NCI-H146 treated with DMSO at 0.1 percent for 48 hours (cell line): ENCODE measurements at regions not wholly inside any gene's neighbourhood (a gene's known extent, or its start where the extent isn't known, plus 50 kb on each side); places are given as distances from the start of the nearest gene placed in this dataset.
A peak's percentile ranks its signal among the peaks of the same experiment; 100 is the strongest.

Experiments
- DNase-seq: peaks from one replicate; lab custom pipeline; 2025; ENCODE audit not compliant: unreplicated experiment; lab: John Stamatoyannopoulos, UW

DNA sequence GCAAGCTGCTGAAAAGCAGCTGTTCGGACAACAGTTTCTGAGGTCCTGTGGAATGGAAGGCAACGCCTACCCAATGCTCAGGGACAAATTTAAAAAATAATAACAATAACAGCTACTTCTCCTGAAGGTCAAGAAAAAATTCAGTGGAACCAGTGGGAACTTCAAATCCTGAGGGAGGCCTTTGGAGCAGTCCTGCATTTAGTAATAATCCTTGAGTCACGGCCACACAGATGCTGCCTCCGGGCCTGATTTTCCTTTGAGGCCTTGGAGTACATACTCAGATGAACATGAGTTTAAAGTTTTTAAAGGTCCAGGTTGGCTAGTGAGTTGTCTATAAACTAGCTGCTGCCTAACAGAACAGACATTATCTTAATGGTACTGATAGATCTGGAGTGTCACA is 268.0 kb downstream of the MSRB3 start:
- DNase-seq, result no peak

DNA sequence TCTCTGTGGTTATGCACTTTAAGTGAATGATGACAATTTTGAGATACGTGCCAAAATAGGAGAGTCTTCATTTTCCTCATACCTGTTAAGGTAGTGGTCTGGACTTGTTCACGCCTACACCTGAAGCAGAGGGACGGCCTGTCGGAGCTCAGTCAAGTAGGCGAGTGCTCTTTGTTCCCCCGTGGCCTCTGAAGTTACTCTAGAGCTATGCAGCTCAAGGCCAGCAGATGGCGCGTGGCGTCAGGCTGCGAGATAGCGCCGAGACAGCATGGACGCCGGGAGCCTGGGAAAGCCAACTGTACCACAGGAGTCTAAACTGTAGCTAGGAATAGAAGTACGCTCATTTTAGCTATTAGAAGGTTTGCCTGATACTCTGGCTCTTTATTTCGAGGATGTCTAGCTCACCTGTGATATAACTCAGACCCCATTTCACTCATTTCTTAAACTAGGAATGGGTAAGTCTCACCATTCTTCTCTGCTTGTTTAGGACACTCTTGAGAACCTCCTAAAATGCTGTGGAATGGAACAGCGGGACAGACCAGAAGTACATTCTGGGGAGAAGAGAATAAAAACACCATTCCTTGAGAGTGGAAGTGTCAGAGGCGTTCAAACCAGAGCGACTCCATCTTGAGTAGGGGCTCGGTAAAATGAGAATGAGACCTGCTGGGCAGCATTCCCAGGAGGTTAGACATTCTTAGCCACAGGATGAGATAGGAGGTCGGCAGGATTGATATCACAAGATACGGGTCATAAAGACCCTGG is 267.4 kb upstream of the HMGA2 start:
- DNase-seq, result peak; percentile 11

DNA sequence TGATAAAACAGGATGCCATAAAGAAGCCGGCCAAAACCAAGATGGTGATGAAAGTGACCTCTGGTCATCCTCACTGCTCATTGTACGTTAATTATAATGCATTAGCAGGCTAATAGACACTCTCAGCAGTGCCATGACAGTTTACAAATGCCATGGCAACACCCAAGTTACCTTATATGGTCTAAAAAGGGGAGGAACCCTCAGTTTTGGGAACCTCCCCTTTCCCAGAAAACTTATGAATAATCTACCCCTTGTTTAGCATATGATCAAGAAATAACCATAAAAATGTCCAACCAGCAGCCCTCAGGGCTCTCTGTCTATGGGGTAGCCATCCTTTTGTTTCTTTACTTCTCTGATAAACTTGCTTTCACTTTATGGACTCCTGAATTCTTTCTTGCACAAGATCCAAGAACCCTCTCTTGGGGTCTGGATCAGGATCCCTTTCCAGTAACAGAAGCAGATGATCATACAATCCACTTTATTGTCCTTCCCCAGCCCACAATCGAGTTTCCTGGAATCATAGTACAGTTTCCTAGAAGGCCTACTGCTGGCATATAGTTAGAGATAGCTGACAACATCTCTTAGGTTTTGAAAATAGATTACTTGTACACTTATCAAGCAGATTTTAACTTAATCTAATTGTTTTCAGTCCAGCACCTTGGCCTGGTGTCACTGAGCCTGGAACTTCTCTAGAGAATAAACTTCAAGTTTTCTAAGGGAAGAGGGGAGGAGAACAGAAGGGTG is 266.7 kb upstream of the HMGA2 start:
- DNase-seq, result no peak

DNA sequence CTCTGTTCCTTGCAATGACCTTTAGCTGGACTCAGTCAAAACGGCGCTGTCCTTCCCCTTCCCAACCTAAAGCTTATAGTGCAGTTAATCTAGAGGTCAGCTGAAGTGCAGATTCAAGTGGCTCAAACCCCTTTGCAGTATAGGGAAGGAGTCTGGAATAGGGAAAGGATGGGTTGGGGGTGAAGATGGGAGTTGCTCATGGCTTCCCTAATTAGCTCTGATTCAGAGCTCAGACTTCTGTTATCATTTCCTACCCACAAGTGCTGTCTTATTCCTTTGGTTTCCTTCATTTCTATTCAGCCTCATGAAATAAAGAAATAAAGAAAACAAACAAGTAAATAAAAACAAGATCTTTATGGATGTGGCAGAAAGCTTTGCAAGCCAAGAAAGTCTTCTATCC is 264.0 kb upstream of the HMGA2 start:
- no peak for DNase-seq

DNA sequence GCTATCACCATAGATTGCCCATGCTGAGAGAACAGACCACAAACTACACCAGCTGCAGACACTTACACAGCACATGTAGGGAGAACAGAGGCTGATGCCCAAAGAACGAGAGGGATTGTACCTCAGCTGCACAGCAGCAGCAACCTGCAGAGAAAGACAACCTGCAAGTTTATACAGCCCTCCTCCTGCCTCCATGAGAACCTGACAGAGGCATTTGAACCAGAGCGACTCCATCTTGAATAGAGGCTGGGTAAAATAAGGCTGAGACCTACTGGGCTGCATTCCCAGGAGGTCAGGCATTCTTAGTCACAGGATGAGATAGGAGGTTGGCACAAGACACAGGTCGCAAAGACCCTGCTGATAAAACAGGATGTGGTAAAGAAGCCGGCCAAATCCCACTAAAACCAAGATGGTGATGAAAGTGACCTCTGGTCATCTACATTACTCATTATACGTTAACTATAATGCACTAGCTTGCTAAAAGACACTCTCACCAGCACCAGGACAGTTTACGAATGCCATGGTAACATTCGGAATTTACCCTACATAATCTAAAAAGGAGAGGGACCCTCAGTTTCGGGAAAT is 262.4 kb upstream of the HMGA2 start:
- no peak for DNase-seq

DNA sequence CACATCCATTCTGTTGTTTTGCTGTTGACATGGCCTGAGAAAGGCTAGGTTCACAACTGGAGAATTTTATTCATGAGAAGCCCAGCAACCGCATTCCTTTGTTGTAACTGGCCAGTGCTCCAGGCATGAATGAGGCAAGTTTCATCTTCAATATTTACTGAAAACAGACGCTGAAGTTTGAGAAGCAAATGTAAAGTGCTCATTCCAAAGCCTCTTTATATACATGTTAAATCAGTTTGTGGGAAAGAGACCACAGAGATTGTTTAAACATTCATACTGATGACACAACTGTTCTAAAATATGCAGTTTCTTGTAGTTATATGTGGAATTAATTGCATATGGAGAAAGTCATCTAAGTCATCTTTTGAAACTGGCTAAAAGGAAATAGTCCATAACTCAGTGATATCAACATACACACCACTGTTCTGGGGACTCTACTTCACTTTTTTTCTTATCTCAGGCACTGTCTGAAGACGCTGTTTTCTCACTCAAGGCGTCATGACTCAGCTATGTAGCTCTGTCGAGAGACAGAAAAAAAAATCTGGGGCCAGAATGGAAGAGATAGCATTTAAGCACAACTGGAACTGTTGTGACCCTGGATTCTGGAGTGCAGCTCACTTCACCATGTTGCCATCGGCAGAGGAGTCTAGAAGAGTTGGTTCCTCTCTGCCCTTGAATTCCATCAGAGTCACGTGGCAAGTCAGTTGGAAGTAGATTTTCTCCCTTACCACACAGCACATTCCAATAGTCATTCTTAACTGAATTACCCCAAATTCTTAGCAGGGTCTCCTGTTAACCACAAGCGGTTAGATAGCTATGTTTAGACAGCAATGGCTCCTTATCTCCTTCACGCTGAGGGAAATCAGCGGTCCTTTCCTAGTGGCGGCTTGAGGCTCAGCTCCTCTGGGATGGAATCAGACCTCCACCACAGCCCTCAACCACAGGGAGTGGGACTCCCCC is 258.4 kb upstream of the HMGA2 start:
- no peak for DNase-seq

DNA sequence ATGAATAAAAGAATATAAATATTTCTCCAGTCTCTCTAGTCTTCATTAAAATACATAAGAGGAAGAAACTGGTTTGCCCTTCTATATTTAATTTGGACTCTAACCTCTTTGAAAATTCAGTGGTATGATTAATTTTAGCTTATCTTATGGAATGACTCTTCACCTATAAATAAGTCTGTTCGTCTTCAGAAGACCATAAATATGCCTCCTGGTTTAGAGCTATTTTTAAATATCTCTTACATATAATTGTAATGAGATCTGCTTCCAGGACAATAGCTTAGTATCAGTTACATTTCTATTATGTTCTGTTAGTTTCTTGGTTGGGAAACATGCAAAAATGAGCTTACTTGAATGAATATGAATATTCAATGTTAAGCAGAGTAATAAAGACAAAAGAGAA is 257.5 kb upstream of the HMGA2 start:
- DNase-seq, result no peak

DNA sequence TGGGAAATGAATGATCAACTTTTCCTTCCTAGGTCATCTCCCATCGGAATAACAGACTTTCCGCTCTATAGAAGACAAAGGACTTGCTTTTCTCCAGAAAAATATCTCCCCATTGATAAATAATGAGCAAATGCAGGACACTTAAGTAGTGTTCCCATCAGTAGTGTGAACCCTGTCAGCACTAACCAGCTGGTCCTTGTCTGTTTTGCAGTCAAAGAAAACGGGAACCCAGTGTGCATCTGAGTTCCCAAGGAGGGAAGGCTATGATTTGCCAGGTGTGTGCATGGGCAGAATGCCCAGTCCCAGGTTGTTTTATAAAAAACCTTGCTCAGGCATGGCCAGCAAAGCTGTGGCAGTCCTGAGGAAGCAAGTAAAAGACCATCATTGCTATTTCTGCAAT is 256.5 kb upstream of the HMGA2 start:
- DNase-seq, result no peak

DNA sequence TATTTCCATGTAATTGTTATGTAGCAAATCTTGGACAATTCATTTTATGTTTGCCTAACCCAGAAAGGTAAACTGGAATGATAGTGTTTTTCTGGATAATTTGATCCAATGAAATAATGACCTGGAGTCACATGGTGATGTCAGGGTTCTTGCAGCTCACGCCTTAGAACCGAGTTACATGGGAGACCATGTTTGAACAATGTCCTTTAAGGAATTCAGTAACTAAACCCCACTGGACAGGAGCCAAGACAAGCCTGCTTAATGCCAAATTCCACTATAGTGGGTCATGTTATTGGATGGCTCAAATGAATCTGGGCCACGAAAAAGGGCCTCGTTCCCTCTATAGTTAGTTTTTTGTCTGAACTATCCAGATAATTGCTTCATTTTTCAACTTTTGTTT is 255.8 kb upstream of the HMGA2 start:
- DNase-seq, result no peak

DNA sequence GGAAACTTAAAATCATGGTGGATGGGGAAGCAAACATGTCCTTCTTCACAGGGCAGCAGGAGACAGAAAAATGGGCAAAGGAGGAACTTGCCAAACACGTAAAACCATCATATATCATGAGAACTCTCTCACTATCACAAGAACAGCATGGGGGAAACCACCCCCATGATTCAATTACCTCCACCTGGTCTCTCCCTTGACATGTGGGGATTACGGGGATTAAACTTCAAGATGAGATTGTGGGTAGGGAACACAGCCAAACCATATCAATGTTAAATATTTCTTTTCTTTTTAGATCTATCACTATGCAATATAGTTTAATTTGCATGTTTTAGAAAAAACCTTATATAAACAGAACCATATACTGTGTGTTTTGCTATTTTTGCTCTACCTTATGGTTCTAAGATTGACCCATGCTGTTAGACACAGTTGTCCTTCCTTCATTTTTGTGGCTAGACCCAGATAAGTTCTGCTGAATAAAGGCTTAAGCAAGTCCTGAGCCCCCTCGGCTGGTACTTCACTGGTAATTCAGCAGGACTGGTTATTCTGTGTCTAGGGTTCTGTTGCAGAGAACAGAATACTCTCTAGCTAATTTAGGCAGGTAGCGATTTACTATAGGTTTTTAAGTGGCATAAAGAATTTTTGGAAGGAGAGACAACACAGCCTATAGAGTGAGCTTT is 253.7 kb upstream of the HMGA2 start:
- DNase-seq, result no peak

DNA sequence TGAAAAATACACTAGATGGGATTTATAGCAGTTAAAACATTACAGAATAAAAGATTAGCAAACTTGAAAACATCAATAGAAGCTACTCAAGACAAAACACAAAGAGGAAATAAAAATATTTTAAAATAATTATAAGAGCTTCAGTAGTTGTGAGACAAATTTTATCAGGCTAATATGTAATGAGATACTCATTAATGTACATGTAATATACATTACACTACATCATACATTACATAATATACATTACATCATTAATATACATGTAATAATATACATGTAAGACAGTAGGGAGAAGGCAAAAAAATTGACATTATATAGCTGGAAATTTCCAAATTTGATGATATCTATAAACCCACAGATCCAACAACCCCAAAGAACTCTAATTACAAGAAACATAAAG is 249.4 kb upstream of the HMGA2 start:
- no peak for DNase-seq

DNA sequence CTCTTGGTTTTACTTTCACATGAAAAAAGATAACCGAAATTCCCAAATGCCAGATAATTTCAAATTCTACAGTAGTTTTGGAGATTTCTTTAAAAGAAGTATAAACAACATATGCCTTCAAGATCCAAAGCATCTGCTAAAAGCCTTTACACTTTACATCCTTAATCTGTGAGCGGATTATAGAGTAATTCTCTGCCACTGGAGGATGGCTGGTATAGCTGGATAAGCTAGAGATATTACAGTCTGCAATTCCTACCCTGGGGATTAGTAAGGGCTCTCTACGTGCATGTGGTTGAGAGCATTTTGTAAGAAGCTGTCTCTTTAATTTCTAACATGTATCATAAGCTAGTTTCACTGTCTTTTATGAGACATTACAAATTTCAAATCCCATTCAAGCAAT is 240.3 kb upstream of the HMGA2 start:
- DNase-seq, result no peak

DNA sequence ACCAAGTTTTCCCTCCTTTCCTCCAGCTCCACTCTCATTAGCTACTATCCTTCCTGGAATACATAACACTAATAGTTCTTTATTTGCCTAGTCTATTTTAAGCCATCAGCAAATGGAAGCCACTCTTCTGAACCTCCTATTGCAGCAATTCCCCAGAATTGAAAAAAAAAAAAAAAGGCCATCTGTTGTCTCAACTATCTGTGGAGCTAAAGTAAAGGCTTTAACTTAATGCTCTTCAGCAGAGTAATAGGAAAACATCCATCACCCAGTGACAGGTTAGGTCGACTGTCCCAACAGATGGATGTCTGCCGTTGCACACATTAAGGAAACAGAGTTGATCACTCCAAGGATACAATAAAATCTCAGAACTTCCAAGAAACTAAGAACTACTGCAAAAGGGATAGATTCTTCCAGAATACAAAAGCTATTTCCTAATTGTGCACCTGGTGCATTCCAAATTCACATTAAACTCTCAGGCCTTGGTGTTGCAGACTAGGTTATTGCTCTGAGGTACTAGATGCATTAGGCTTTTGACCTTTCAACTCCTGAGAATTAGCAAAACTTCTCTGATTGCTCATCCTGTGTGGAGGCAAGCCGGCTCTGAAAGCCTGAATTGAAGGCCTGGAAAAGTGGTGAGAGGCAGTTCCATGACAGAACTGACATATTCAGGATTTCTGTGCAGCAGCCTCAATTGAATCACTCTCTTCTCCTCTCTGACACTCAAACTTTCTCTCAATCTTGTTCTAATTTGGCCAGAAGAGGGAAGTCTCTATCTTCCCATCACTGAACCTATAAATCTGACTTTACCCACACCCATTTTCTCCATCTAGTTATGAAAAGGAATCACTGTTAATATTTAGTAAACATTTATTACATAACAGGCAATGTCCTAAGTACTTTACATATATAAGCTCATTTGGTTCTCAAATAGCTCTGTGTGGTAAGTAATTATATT is 238.4 kb upstream of the HMGA2 start:
- DNase-seq, result no peak

DNA sequence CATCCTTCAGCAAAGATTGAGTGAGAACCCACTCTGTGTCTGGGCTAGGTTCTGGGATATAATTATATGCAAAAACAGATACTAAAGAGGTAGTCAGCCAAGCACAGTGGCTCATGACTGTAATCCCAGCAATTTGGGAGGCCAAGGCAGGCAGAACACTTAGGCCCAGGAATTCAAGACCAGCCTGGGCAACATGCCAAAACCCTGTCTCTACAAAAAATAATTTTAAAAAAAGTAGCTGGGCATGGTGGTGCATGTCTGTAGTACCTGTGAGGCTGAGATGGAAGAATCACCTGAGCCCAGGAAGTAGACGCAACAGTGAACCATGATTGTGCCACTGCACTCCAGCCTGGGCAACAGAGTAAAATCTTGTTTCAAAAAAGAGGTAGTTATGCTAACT is 237.5 kb upstream of the HMGA2 start:
- DNase-seq, result no peak

DNA sequence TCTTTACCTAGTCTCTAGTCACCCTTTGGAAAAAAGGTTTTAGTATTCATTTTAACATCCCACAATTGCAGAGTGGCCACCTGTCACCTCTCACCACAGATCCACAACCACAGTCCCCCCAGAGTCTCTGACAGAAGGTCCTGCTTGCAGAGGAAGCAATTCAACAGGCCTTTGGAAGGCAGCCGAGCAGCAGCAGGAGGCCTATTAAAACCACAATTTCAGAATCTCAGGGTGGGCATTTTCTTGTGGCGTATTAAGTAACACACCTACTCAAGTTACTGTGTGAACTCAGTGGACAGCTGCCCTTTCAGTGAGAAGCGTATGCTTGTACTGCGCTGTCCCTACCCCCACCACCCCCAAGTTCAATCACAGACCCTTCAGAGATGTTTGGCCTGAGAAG is 234.0 kb upstream of the HMGA2 start:
- no peak for DNase-seq

DNA sequence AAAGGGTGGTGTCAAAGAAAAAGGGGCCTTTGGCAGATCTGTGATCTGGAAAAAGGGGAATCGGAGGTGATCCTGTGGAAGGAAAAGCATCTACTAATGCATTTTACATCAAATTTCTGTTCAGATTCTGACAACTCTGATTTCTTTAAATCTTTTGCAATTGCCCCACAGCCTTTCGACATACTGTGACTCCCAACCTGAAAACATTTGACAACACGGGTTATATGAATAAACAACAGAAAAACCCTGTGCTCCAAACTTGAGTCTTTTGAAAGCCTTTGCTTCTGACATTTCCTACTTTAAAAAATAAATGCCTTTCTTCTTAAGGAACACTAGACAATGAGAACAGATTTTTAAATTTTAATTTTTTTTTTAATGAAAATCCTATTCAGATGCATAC is 231.9 kb upstream of the HMGA2 start:
- DNase-seq, result no peak

DNA sequence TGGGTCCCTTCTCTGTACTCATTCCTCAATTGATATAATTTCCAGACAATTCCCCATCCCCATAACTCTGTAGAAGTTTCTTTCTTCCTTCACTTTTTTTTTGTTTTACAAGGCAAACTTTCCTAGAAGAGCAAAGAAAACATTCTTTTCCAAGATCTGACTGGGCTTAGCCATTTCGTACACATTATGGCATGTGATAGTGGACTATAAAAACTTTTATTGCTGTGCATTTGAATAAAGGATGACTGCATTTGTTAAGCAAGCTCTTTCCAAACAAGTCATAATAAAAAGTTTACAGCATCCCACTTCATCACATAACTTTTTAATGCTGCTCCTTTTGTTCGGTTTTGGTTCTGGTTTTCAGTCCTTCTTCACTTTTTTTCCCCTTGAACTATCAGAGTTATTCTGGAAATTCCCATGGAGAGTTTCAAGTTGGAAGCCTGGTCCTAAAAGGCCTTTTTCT is 231.0 kb upstream of the HMGA2 start:
- DNase-seq, result no peak

DNA sequence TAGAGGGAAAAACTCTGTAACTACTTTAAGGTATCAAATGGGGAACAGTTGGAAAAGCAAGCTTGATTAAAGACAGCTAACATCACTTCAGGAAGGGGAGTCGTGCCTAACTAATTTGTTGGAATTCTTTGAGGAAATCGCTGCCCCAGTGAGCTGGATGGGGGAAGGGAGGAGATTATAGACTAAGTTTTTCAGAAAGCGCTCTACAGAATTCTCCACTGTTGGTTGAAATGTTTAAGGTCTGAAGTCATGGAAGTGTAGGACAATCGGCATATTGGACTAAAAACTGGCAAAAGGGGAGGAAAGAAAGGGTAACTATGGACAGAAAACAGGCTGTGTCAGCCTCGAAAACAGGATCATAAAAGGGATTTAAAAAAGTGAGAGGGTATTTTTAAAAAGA is 229.9 kb upstream of the HMGA2 start:
- no peak for DNase-seq

DNA sequence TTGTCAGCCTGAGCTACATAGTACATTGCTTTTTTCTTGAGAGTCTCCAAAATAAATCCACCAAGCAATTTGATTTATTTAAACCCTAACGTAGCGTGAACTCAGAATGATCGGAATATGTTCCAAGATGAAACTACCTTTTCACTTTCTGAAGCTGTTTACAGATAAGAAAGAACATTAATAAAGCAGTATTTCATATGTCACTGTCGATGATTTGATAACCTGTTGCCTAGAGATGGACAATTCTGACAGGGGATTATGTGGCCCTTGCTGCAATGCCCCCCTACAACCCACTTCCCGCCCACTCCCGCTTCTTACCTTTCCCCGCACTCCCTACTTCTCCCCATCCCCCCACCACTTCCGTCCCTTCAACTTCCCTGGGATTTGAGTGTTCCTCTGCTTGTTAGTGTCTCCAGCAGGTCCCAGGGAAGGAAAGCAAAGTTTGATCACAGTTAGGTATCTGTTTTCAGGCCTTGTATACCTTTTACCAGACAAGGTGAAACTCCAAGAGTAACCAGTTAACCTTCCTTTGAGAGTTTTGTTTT is 229.2 kb upstream of the HMGA2 start:
- no peak for DNase-seq
